ENCODE measurements at regions not wholly inside any gene's neighbourhood (a gene's known extent, or its start where the extent isn't known, plus 50 kb on each side); places are given as distances from the start of the nearest gene placed in this dataset.
"Not testable (repeated sequence)": the region's sequence is repeated elsewhere in the genome, so short reads cannot be mapped to it uniquely, and the experiment has no call there.

DNA sequence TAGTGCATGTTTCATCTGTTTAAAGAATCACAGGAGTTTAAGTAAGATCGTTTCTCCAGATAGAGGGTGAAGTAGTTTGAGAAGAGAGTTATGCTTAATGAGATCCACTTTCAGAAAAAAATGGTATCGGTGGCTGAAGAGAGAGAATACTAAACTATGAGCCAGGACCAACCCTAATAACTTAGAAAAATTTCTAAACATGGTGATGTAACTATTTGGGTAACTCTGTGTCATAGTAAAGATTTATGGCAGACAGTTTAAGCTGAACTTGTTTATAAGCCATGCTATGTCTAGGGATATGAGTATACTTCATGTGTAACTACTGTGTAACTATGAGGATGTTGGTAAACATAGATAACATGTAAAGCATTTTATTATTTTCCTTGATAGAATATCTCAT is 489.5 kb downstream of the KCNJ2 start:
- ATAC-seq, result no peak

DNA sequence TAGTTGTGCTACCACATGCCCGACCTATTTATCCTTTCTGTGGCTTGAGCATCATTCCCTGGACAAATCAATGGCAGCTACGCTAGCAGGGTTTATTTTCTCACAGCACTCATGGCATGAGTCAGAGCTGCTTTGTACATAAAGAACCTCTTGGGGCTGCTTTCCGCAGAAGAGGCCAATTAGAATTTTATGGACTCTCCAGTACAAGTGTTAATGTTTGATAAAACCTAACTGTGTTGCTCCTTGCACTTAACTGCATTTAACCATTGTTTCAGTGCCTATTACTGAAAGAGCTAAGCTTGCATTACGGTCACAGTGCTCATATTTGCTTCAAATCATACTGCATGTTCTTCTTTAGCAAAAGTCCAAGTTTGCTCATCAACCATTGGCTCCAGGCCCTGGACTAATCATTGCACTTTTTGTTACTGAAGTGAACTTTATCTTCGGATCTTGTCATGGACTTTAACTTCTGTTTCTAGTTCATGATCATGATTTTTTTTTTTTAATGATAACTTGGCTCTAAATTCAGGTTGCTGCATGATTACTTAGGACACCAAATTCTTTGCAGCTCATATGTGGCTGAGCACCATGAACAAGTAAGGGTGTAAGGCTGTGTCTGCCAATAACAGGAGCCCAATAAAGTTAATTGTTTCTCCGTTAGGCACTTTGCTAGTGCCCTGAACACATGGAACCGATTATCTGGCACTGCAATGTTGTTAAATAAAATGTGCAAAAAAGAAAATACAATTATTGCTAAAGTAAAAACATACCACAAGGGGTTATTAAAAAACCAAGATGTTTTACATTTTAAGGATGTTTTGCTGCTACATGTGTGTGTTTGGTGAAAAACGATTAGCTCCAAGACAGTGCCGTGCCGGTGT is 492.2 kb downstream of the KCNJ2 start:
- no peak for ATAC-seq

DNA sequence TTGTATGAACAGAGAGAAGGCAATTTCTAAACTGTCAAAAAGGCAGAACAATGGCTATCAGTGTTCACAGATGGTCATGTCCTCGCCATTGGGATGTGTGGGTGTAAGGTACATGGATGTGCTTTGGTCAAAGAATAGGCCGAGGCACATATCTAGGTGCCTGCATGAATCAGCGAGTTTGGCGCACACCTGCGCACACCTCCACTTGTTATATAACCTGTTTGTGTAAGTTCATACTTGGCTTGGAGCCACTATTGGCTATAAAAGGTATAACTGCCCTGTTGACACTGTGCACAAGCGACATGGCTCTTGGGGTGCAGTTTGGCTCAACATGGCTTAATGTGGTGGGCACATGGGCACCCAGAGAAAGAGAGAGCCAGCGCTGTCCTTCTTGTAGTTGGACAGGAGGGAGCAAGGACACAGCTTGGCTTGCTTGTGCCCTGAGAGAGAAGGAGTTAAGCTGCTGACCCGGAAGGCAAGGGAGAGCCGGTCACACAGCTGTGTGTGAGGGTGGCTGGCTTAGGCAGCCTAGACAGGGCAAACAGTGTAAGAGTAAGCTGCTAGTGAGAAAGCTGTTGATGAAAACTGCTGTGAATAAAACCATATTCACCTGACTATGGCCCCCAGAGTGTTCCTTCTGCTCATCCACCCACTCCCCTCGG is 499.1 kb downstream of the KCNJ2 start:
- no peak for ATAC-seq

DNA sequence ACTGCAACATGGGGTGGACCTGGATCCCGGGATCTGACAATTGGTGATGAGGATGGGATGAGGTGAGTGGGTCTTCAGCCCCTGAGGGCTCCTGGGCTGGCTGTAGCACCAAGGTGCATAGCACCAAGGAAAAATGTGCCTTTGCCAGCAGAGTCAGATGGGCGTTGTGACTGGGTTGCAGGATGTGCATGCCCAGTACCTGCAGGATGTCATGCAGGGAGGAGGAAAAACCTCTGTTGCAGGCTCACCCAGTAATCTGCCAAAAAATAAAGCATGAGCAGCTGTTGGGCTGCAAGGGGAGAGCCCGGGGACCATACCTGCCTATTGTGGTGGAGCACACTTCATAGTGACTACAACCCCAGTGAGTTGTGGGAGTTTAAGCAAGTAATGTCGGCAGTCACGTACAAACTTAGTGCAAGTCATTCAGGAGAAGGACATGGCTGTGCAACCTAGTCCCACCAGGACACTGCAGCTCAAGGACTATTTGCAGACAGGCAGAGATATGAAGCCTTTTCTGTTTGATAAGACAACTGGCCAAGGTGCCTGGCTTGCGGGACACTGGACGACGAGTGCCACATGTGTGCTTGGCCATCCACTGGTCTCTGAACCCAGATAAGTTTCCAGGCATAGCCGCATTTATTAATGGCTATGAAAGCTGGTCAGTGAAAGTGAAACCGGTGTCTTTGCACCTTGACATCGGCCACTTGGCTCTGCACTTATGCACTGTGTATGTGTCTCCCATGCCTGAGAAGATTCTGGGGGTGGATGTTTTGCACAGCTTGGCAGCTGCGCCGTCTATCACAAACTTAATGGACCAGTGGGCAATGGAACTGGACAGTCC is 499.8 kb downstream of the KCNJ2 start:
- no peak for ATAC-seq

DNA sequence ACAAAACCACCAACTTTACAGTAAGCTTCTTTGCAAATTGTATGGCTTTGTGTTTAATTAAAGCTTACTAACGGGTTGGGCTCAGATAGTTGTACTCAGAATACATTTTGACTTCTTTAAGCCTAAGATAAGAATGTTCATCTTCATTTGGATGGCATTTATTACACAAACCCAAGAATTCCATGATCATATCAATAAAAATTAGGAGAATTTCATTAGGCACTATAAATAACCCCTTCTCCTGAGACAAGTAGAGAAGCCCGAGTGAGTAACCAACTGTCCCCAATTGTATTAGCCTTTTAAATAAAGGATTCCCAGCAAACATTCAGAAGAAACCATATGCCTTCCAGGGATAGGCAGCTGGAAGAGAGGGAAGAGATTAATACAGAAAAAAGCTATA is 504.7 kb downstream of the KCNJ2 start:
- ATAC-seq, result no peak

DNA sequence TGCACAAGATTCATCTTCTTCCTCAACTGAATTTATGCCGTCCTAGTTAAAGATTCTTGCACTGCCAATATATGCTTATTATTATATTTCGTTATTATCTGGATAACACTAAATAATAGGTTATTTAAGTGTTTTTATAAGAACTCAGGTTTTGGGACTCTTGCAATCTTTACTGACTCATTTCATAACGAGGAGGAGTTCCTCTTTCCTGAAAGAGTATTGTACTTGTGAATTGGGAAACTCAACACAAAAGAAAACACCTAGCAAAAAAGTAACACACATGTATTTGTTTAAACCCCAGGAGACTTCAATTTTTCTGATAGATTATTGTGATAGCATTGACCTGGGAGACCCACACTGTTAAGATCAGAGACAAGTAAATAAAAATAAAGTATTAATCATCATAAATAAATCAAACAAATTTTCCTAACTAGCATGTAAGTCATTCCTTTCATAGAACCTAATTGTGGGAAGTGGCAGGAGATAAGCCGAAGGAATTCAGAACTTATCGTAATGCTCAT is 505.8 kb downstream of the KCNJ2 start:
- no peak for ATAC-seq

DNA sequence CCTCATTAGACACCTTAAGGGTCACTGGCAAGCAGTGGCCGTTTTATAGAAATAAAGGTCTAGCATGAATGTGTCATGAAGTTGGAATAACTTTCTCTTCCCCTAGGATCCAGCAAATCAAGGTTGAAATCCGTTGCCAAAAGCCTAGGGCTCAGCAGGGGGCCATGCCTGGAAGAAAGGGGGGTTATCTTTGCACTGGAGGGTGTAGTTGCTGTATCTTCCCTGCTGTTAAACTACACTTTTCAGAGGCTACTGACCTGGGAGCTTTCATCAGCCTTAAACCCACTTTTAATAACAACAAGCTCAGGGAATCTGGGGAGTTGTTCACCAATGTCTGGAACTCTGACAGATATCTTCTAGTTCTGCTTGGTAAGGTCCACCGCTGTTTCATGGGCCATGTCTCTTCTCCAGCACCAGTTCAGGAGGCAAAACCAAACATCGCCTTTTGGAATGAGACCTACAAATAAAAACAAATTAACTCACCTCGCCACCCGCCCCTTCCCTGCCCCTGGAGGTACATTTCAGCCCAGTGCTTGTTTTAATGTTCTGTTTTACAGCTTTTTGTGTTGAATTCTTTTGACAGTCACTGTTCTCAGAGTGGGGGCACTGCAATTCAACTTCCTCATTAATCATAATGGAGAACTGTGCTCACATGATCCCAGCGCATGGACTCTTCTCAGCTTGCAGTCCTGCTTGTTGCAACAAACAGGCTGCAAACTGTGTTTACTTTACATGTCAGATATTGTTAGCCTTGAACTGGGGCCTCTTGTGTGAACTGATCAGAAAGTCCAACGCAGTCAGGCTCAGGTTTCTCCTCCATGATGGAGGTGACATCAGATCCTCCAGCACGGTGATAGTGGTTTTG is 508.7 kb downstream of the KCNJ2 start:
- ATAC-seq, result no peak

DNA sequence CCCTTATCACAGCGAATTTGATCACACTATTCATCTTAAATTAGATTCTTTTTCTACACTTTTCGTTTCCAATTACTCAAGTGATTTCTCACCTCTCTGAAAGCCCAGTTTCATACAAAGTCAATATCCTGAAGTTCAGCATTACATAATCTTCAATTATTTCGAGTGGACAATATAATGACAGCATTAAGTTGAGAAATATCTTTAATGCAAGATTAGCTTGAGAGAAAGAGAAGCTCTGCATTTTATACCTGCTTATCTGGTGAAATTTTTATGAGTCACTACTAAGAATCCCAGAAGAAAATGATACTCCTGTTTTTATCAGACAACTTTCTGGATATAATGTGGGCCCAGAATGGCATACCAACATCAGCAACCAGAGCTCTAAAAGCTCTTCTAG is 509.6 kb downstream of the KCNJ2 start:
- no peak for ATAC-seq

DNA sequence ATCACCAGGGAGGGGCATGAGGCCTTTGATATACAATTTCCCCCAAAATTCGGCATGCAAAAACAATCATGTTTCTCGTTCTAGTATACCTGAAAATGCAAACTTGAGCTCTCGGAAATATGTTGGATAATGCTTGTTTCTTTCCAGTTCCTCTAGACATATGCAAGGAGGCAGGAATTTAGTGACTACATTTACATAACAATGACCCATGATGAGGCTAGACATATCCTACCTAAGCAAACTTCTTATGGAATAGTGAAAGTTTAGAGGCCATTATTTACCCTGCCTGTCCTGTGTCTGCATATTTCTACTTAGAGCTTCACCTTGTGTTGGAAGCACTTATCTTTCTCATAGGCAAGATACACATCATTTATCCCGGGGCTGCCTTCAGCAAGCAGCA is 514.6 kb downstream of the KCNJ2 start:
- ATAC-seq, result no peak

DNA sequence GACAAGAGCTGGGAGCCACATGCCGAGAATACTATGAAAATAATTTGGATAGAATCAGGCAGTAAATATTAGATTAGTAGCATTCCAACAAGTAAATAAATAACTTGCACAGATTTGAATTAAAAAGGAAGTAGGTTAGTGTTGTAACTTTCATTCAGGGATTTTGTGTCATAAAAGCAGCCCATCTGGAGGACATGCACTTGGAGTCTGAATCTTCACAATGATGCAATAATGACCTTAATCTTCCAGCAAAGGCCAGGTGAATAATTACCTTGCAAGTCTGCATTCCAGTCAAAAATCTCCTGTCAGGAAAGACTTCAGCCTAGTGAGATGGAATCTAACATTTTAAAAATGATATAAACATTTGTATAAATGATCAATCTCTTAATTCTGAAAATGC is 518.1 kb downstream of the KCNJ2 start:
- ATAC-seq, result no peak

DNA sequence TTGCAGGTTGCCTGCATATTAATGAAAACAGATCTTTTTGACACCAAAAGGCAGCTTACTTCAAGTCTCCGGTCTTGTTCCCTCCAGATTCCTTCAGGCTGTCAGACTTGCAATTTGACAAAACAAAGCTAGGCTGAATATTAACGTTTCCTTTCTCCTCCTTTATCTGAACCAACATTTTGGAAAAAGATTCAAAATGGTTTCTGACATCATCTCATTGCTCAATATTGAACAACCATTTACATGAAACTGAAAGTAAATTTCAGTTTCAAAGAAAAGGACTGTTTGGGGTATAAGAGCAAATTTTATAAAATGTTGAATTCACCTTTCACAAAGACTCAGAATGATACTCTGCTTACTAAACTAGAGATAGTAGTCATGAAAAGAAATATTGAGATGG is 521.8 kb downstream of the KCNJ2 start:
- no peak for ATAC-seq

DNA sequence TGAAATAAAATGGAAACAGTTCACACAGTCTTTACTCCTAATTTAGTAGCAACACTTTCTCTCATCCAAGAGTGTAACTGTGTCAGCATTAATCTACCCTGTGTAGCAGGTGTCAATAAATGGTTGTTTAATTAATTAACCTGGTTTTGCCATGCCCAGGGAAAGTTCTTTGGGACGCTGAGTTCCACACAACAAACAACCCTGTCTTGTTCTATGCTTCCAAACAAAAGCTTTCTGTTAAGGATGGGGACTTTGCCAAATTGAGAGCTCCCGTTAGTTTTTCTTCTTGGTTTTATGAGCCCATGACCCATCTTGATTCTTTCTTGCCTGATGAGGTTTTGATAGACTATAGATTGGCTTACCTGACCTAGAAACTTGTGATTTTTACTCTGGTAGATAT is 530.1 kb downstream of the KCNJ2 start:
- ATAC-seq, result no peak

DNA sequence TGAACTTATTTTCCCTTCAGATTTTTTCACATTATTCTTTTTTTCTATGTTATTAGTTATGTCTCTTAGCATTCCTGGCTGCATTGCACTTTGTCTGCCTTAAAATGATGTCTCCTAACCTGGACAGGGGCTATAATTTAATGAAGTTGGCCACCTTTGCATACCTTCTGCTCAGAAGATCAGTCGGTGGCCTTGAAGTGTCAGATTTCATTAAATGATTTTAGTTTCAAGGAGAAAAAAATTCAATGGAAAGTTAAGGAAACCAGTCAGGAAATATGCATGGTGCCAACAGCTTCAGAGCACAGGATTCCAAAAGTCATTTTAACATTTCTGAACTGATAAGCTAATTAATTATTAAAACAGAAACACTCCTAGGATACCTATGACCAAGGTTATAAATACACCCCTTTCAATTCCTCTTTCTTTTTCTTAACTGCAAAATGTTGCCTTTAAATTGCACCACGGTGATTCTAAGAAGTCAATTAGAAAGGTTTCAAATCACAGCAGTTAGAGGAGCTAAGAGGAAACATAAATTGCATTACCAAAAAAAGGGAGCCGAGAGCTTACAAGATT is 533.4 kb downstream of the KCNJ2 start:
- no peak for ATAC-seq

DNA sequence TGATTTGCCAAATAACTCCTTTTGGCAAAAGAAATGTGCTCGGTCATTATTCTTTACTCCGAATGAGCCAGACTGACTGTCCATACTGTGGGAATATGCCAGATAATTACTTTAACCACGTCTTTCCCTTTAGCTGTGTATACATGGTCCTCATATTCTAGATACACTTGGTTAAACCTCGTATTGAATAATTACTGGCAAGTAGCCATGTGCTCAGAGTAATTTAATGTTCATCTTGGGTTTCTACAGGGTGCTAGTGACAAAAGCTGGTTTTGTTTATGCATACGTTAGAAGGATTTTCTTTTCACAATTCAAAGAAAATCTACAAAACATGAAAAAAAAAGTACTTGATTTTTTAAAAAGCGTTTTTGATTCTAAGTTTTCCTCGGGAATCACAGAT is 540.3 kb downstream of the KCNJ2 start:
- no peak for ATAC-seq

DNA sequence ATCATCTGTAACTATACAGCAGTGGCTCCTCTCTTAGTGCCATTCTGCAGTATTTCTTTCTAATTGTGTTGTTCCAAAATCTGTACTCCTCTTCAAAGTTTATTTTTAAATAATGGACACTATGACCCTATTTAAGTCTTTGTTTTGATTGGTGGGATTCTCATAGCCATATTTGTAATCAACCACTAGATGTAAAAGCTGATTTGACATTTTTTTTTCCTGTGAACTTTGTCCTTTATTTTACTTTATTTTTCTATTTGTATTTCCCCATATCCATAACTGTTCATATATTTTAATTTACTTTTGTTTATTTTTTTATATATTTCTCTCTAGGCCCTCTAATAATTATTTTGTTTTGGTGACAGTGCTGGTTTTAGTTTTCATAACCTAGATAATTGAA is 544.4 kb downstream of the KCNJ2 start:
- ATAC-seq, result no peak

DNA sequence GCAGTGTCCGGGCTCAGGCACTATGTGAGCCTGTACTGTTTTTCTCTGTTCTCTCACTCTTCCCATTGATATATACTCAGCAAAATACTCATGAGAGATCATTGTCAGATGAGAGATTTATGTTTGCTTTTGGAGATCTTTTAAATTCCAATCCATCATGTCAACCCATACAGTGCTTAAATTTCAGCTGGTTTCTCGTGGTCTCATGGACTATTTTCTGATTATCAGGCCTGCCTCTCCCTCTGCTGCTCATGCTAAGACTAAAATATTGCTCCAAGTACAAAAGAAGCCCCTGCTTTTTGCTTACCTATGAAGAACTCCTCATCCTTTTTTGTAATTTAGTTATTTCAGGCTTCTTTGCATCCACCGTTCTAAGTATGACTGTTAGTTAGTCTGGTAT is 547.2 kb downstream of the KCNJ2 start:
- ATAC-seq, result no peak

DNA sequence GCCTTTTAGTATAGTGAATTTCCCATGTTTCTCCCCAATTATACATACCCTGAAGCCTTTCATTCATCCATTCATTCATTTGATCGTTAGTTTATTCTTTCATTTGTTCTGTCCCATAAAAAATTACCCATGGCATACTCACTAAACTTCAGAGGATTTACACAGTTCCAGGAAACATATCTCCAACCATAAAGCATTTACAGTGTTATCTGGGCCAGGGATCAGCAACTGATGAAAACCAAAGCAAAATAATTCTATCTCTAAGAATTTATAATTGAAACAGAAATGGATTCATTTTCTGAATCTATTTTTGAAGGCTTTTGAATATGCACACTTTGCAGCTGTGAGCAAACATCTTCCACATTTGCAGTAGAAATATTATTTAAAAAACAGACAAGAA is 547.7 kb downstream of the KCNJ2 start:
- no peak for ATAC-seq

DNA sequence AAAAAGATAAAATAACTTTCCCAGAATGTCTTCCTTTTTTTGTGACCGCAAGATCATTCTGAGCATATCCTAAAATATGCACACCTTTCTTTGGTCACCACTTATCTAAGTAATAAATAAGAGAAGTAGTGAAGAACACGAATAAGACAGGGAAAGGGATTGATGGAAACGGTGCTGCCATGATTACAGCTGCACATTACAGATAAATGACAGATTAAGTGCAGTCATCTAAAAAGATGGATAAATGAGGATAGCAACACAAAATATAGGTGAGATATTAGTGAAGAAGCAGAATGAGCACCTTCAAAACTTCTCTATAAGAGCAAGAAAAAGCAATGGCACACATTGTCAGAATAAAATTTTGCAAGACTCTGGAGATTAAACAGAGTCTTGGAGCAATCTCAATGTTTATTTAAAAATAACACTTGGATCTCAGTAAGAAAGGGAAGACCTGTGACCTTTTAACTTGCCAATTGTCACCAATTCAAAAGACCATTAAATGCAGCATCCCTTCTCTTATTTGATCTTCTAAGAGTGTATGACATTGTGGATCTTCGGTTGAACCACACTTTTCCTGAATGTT is 567.1 kb downstream of the KCNJ2 start:
- ATAC-seq, result no peak

DNA sequence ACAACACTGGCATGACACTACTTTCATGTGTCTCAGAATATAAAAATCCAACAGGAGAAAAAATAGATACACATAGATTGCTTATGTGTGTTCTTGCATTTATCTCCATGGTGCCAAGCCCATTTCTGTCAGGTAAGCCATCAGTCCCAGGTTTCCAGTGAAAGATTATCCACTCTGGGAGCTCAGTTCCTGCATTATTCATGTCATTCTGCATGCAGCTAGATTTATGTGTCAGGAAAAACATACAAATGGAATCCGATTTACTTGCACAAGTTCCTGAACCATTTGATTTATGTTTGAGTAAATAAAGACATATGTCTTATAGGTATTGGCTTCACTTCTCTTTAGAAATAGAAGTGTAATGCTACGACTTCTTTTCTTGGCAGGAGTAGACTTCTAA is 569.7 kb downstream of the KCNJ2 start:
- ATAC-seq, result no peak

DNA sequence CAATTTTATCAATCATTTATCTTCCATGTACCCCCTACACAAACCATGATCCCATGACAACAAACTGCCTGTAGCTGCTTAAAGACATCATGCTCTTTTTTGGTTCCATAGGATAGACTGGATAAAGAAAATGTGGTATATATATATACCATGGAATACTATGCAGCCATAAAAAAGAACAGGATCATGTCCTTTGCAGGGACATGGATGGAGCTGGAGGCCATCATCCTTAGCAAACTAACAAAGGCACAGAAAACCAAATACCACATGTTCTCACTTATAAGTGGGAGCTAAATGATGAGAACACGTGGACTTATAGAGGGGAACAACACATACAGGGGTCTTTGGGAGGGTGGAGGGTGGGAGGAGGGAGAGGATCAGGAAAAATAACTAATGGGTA is 577.2 kb downstream of the KCNJ2 start:
- not testable (repeated sequence) for ATAC-seq

DNA sequence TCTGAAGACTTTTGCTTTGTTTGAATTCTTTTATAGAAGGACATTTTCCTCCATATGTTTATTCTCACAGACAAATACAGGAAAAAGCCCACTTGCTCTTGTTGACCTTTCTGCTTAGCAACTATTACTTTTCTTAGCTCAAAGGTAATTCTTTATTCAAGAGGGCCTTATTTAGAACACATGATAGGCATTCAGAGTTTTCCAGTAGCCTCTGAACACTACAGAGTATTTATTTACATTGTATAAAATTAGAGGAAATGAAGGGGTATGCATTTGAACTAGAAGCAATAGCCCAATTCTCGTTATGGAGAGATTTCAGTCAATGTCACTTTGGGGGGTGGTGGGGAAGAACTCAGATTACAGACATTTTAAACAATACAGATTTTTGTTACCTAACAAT is 581.7 kb downstream of the KCNJ2 start:
- ATAC-seq, result no peak
